IMR-90 (cell line): ENCODE measurements at regions not wholly inside any gene's neighbourhood (a gene's known extent, or its start where the extent isn't known, plus 50 kb on each side); places are given as distances from the start of the nearest gene placed in this dataset.

Experiments used
- ATAC-seq: fragments of 200-7000 bp; cut with Tn5 transposase; 2 replicates; pipeline ENCODE4 v1.9.1; 2020; ENCODE audit warnings: low read depth, mild to moderate bottlenecking, moderate library complexity
- BruUV-seq: library from RNA; stranded (reverse); fragments of 400-500 nt; replicated peaks from 2 replicates; lab custom pipeline; 2021; lab: Mats Ljungman, UMichigan
- CTCF ChIA-PET: fragments of 300-600 bp; formaldehyde crosslinking; extraction: SDS; loops from one replicate; lab custom pipeline; 2021; ENCODE audit warnings: antibody characterized with exemption; lab: Yijun Ruan, JAX
- POLR2A ChIA-PET: fragments of 300-600 bp; sonication (Branson Sonifier 250); formaldehyde crosslinking; loops from one replicate; lab custom pipeline; 2022; ENCODE audit warnings: antibody characterized with exemption; ENCODE audit not compliant: unreplicated experiment; lab: Charles Lee
- DNase-seq: peaks from one replicate; pipeline ENCODE4 v3.0.0; 2013
- H2AFZ ChIP-seq: replicated peaks from 2 replicates; pipeline ENCODE3; 2013; ENCODE audit warnings: low read length, mild to moderate bottlenecking; ENCODE audit not compliant: poor library complexity
- H2AK5ac ChIP-seq: 2 replicates; pipeline ENCODE4 v1.6.1; 2013; ENCODE audit warnings: low read depth, low read length, inconsistent platforms
- H2AK9ac ChIP-seq: replicated peaks from 2 replicates; pipeline ENCODE3; 2013; ENCODE audit warnings: mild to moderate bottlenecking, low read depth, low read length, moderate library complexity; ENCODE audit not compliant: poor library complexity
- H2BK120ac ChIP-seq: 2 replicates; pipeline ENCODE4 v1.6.1; 2013; ENCODE audit warnings: low read depth, low read length, inconsistent platforms
- H2BK15ac ChIP-seq: 3 replicates; pipeline ENCODE4 v1.6.1; 2013; ENCODE audit warnings: low read depth, low read length, inconsistent platforms
- H2BK20ac ChIP-seq: 2 replicates; pipeline ENCODE4 v1.6.1; 2013; ENCODE audit warnings: low read depth, mild to moderate bottlenecking, inconsistent platforms, low read length, moderate library complexity
- H2BK5ac ChIP-seq: 2 replicates; pipeline ENCODE4 v1.6.1; 2013; ENCODE audit warnings: mild to moderate bottlenecking, low read depth, low read length, inconsistent platforms; ENCODE audit not compliant: poor library complexity, severe bottlenecking
- H3K14ac ChIP-seq: replicated peaks from 2 replicates; pipeline ENCODE4 v1.6.1; 2013; ENCODE audit warnings: low read depth, low read length, inconsistent platforms
- H3K18ac ChIP-seq: 2 replicates; pipeline ENCODE4 v1.6.1; 2013; ENCODE audit warnings: low read depth, low read length, control low read depth
- H3K23ac ChIP-seq: 2 replicates; pipeline ENCODE4 v1.6.1; 2013; ENCODE audit warnings: low read depth, low read length, inconsistent platforms
- H3K27ac ChIP-seq: 2 replicates; pipeline ENCODE4 v1.5.1; 2013; ENCODE audit warnings: mild to moderate bottlenecking, control low read depth, low read length; ENCODE audit not compliant: insufficient read depth
- H3K27me3 ChIP-seq: 2 replicates; pipeline ENCODE4 v1.6.1; 2013; ENCODE audit warnings: low read length; ENCODE audit not compliant: control insufficient read depth, insufficient read depth
- H3K36me3 ChIP-seq: 2 replicates; pipeline ENCODE4 v1.6.1; 2013; ENCODE audit warnings: low read length, mixed read lengths; ENCODE audit not compliant: control insufficient read depth, insufficient read depth
- H3K4ac ChIP-seq: 2 replicates; pipeline ENCODE4 v1.6.1; 2013; ENCODE audit warnings: low read depth, low read length, inconsistent platforms
- H3K4me1 ChIP-seq: 2 replicates; pipeline ENCODE4 v1.6.1; 2013; ENCODE audit warnings: low read length, mixed read lengths; ENCODE audit not compliant: control insufficient read depth, insufficient read depth
- H3K4me2 ChIP-seq: 2 replicates; pipeline ENCODE4 v1.6.1; 2013; ENCODE audit warnings: low read depth, mild to moderate bottlenecking, control low read depth, low read length, moderate library complexity
- H3K4me3 ChIP-seq: 2 replicates; pipeline ENCODE4 v1.5.1; 2013; ENCODE audit warnings: low read depth, mild to moderate bottlenecking, control low read depth, low read length, moderate library complexity; ENCODE audit not compliant: insufficient read depth
- H3K56ac ChIP-seq: 2 replicates; pipeline ENCODE4 v1.6.1; 2013; ENCODE audit warnings: low read length, inconsistent platforms; ENCODE audit not compliant: insufficient read depth; ENCODE audit errors: extremely low read depth
- H3K79me1 ChIP-seq, 2 experiments: 2 replicates each; pipeline ENCODE4 v1.6.1; 2013; ENCODE audit warnings: low read length in 2 of 2, inconsistent platforms in 1 of 2, low read depth in 1 of 2
- H3K9ac ChIP-seq: 2 replicates; pipeline ENCODE4 v1.6.1; 2013; ENCODE audit warnings: low read depth, low read length, control low read depth
- H3K9me1 ChIP-seq: 2 replicates; pipeline ENCODE4 v1.6.1; 2013; ENCODE audit warnings: low read length, inconsistent platforms; ENCODE audit not compliant: insufficient read depth
- H3K9me3 ChIP-seq: 2 replicates; pipeline ENCODE4 v1.6.1; 2013; ENCODE audit warnings: low read length; ENCODE audit not compliant: control insufficient read depth, insufficient read depth
- H4K20me1 ChIP-seq: 2 replicates; pipeline ENCODE4 v1.6.1; 2013; ENCODE audit warnings: low read length, inconsistent platforms; ENCODE audit not compliant: insufficient read depth
- H4K5ac ChIP-seq: 2 replicates; pipeline ENCODE4 v1.6.1; 2013; ENCODE audit warnings: mild to moderate bottlenecking, low read depth, low read length, control low read depth
- H4K8ac ChIP-seq, 2 experiments: 2 replicates each; pipeline ENCODE4 v1.6.1; 2013; ENCODE audit warnings: low read depth in 2 of 2, low read length in 2 of 2, control low read depth in 1 of 2, inconsistent platforms in 1 of 2
- H4K91ac ChIP-seq: 2 replicates; pipeline ENCODE4 v1.6.1; 2013; ENCODE audit warnings: low read depth, low read length, inconsistent platforms; ENCODE audit not compliant: insufficient read depth
- BHLHE40 ChIP-seq: fragments of 150-350 bp; IDR thresholded peaks from 2 replicates; pipeline ENCODE4 v1.6.1; 2016; ENCODE audit warnings: mild to moderate bottlenecking, low read depth, low read length
- CEBPB ChIP-seq: IDR thresholded peaks from 2 replicates; pipeline ENCODE4 v1.6.1; 2012; ENCODE audit warnings: low read depth, low read length, improper control_type of control experiment
- CHD1 ChIP-seq: IDR thresholded peaks from 2 replicates; pipeline ENCODE4 v1.6.1; 2012; ENCODE audit warnings: low read depth, low read length, improper control_type of control experiment
- CTCF ChIP-seq: conservative IDR thresholded peaks from 2 replicates; pipeline ENCODE4 v1.5.1; 2012; ENCODE audit warnings: mild to moderate bottlenecking, low read depth, low read length, improper control_type of control experiment
- ELK1 ChIP-seq: fragments of 150-350 bp; IDR thresholded peaks from 2 replicates; pipeline ENCODE4 v1.6.1; 2016; ENCODE audit warnings: low read depth, mild to moderate bottlenecking, low read length, moderate library complexity, borderline replicate concordance
- FOS ChIP-seq: fragments of 150-350 bp; IDR thresholded peaks from 2 replicates; pipeline ENCODE4 v1.6.1; 2016; ENCODE audit warnings: low read depth, low read length
- MAFK ChIP-seq: IDR thresholded peaks from 2 replicates; pipeline ENCODE4 v1.6.1; 2012; ENCODE audit warnings: low read depth, low read length, improper control_type of control experiment
- MAZ ChIP-seq: IDR thresholded peaks from 2 replicates; pipeline ENCODE4 v1.6.1; 2012; ENCODE audit warnings: low read depth, mild to moderate bottlenecking, low read length, improper control_type of control experiment, moderate library complexity, borderline replicate concordance
- MXI1 ChIP-seq: IDR thresholded peaks from 2 replicates; pipeline ENCODE4 v1.6.1; 2012; ENCODE audit warnings: low read depth, mild to moderate bottlenecking, low read length, moderate library complexity, borderline replicate concordance
- NFE2L2 ChIP-seq: fragments of 150-350 bp; IDR thresholded peaks from 2 replicates; pipeline ENCODE4 v1.6.1; 2016; ENCODE audit warnings: low read depth, mild to moderate bottlenecking, low read length
- POLR2A ChIP-seq: IDR thresholded peaks from 2 replicates; pipeline ENCODE4 v1.6.1; 2012; ENCODE audit warnings: mild to moderate bottlenecking, low read depth, low read length
- RAD21 ChIP-seq: IDR thresholded peaks from 2 replicates; pipeline ENCODE4 v1.6.1; 2012; ENCODE audit warnings: low read length, improper control_type of control experiment
- RCOR1 ChIP-seq: IDR thresholded peaks from 2 replicates; pipeline ENCODE4 v1.6.1; 2012; ENCODE audit warnings: mild to moderate bottlenecking, low read length, improper control_type of control experiment; ENCODE audit not compliant: insufficient replicate concordance
- RFX5 ChIP-seq: IDR thresholded peaks from 2 replicates; pipeline ENCODE4 v1.8.0; 2012; ENCODE audit warnings: low read depth, mild to moderate bottlenecking, low read length, moderate library complexity
- SMC3 ChIP-seq: fragments of 150-350 bp; IDR thresholded peaks from 2 replicates; pipeline ENCODE4 v1.6.1; 2016; ENCODE audit warnings: low read depth, mild to moderate bottlenecking, antibody characterized with exemption, low read length, moderate library complexity
- WGBS, 2 experiments: methylation state at CpG; one replicate each; pipeline versions ENCODE4 v1.1.5 to v1.1.7; 2013; ENCODE audit warnings: missing lambda C conversion rate in 2 of 2; ENCODE audit not compliant: insufficient read length in 1 of 2; ENCODE audit errors: extremely low coverage in 2 of 2; 5-methylcytosine and 5-hydroxymethylcytosine counted together
- dilution Hi-C: fragments of 300-500 bp; cut with HindIII; formaldehyde crosslinking; loops from one replicate; pipeline ENCODE4 v1.14.3; 2018; ENCODE audit warnings: low sequenced_read_pairs; ENCODE audit not compliant: unreplicated experiment
- in situ Hi-C: fragments of 300-500 bp; cut with MboI; formaldehyde crosslinking; loops from 3 replicates; pipeline ENCODE4 v1.14.3; 2019; ENCODE audit warnings: low sequenced_read_pairs, inconsistent platforms, mixed read lengths
- intact Hi-C: fragments of 100-400 bp; cut with micrococcal nuclease; formaldehyde crosslinking; loops from 2 replicates; pipeline ENCODE4 v1.10.0; 2022
- TF ChIP-seq, protein P1 (sequence below): fragments of 150-350 bp; IDR thresholded peaks from 2 replicates; pipeline ENCODE4 v1.6.1; 2017; ENCODE audit warnings: mild to moderate bottlenecking, antibody characterized with exemption, low read length, low read depth

GRCh38 chr7:41145656-41146055 is 557.2 kb downstream of the INHBA start:
- intact Hi-C loops, result no loop called here
- Histone ChIP-seq H3K56ac (no peak overlapping the region), H4K8ac (0 out of 4 replicates have a peak overlapping the region, but pooled peaks of 1 of the 2 experiments have one; percentile 13), H2BK5ac (no peak overlapping the region), H3K14ac (peak overlapping the region; percentile 39; the same call in 1 of the 2 replicates), H3K4me1 (peaks cover 8% of the 10 kb centered on the region; the same call in 1 of the 2 replicates), H3K9me1 (peaks cover 2% of the 10 kb centered on the region; the same call in 1 of the 2 replicates), H4K20me1 (no peaks in the 10 kb centered on the region), H3K4me3 (no peak overlapping the region), H2BK20ac (peak overlapping the region; percentile 71; the same call in 1 of the 2 replicates), H3K9me3 (no peaks in the 10 kb centered on the region), H3K9ac (no peak overlapping the region), H2AK9ac (no peak overlapping the region), H2BK120ac (peak overlapping the region; percentile 81), H2AK5ac (0 out of 2 replicates have a peak overlapping the region, but pooled peaks have one; percentile 35), H3K18ac (no peak overlapping the region), H4K5ac (no peak overlapping the region), H3K27me3 (no peaks in the 10 kb centered on the region), H2BK15ac (no peak overlapping the region; the same call in 2 of the 3 replicates), H4K91ac (peak overlapping the region; percentile 34; the same call in 1 of the 2 replicates), H2AFZ (peak overlapping the region; percentile 35), H3K23ac (no peak overlapping the region), H3K4ac (peak overlapping the region; percentile 60), H3K79me1 (no peaks in the 10 kb centered on the region), H3K36me3 (no peaks in the 10 kb centered on the region), H3K27ac (no peak overlapping the region), H3K4me2 (no peak overlapping the region)
- BruUV-seq, result no TSS peak
- CTCF ChIA-PET, result no interaction called here
- peak; percentile 46; the same call in 1 of the 2 replicates for ATAC-seq
- in situ Hi-C loops, result no loop called here
- TF ChIP-seq CHD1 (no peak), SMC3 (no peak), NFE2L2 (no peak), MAFK (no peak), BHLHE40 (no peak), FOS (no peak), CTCF (no peak), MAZ (no peak), RFX5 (no peak), MXI1 (no peak), RAD21 (no peak), CEBPB (no peak), POLR2A (no peak), RCOR1 (no peak), ELK1 (no peak)
- TF ChIP-seq, protein P1, sequence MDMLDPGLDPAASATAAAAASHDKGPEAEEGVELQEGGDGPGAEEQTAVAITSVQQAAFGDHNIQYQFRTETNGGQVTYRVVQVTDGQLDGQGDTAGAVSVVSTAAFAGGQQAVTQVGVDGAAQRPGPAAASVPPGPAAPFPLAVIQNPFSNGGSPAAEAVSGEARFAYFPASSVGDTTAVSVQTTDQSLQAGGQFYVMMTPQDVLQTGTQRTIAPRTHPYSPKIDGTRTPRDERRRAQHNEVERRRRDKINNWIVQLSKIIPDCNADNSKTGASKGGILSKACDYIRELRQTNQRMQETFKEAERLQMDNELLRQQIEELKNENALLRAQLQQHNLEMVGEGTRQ, result no peak
- dilution Hi-C loops, result no loop called here
- DNase-seq, result peak; percentile 52
- no CpG with 5 or more reads among the region's 3 CpGs for WGBS, 2 experiments
- POLR2A ChIA-PET, result no interaction called here
